ENCODE measurements at regions not wholly inside any gene's neighbourhood (a gene's known extent, or its start where the extent isn't known, plus 50 kb on each side); places are given as distances from the start of the nearest gene placed in this dataset.

GRCh38 chr7:68417002-68417401, 1181.3 kb upstream of the AUTS2 start:
- TF ChIP-seq CTCF (IDR thresholded peaks at IDR 0.05 in 4 of 5, conservative IDR thresholded peaks at IDR 0.05 in 1 of 5) (no peak), POLR2A (IDR thresholded peaks at IDR 0.05) (no peak)
- Histone ChIP-seq H3K36me3 (no peaks in the 10 kb centered on the region), H3K27me3 (no peaks in the 10 kb centered on the region), H3K27ac (no peak overlapping the region), H3K4me1 (no peaks in the 10 kb centered on the region), H3K4me3 (no peak overlapping the region), H3K9me3 (no peaks in the 10 kb centered on the region)
- in situ Hi-C loops (cut with MboI; ENCODE audit: low sequenced_read_pairs in 4 of 4) (no loop called here), intact Hi-C loops (cut with DNase I; ENCODE audit: low total_unique reads) (no loop called here)
- no peak for ATAC-seq
- DNase-seq: no peak

- Histone ChIP-seq H3K27ac (no peak overlapping the region), H3K4me3 (no peak overlapping the region), H3K27me3 (no peaks in the 10 kb centered on the region), H3K9me3 (no peaks in the 10 kb centered on the region), H3K36me3 (no peaks in the 10 kb centered on the region), H3K4me1 (no peaks in the 10 kb centered on the region)
- TF ChIP-seq POLR2A (IDR thresholded peaks at IDR 0.05): no peak
- no peak for TF ChIP-seq CTCF (IDR thresholded peaks at IDR 0.05 in 4 of 5, conservative IDR thresholded peaks at IDR 0.05 in 1 of 5)
- ATAC-seq: no peak
- DNase-seq: no peak
- in situ Hi-C loops (cut with MboI; ENCODE audit: low sequenced_read_pairs in 4 of 4) (no loop called here), intact Hi-C loops (cut with DNase I; ENCODE audit: low total_unique reads) (no loop called here)
Observed at GRCh38 chr7:68417659-68418058, 1180.6 kb upstream of the AUTS2 start.

GRCh38 chr7:68420342-68421192, 1177.7 kb upstream of the AUTS2 start:
- no peaks in the 10 kb centered on the region for H3K36me3 ChIP-seq
- intact Hi-C loops (cut with DNase I; ENCODE audit: low total_unique reads): no loop called here
- H3K27ac ChIP-seq: no peak overlapping the region
- no peak for TF ChIP-seq CTCF (IDR thresholded peaks at IDR 0.05 in 4 of 5, conservative IDR thresholded peaks at IDR 0.05 in 1 of 5)
- no peak for TF ChIP-seq POLR2A (IDR thresholded peaks at IDR 0.05)
- no peak overlapping the region for H3K4me3 ChIP-seq
- DNase-seq (no peak), ATAC-seq (no peak)
- H3K27me3 ChIP-seq: no peaks in the 10 kb centered on the region
- in situ Hi-C loops (cut with MboI; ENCODE audit: low sequenced_read_pairs in 4 of 4): no loop called here
- H3K4me1 ChIP-seq: no peaks in the 10 kb centered on the region
- no peaks in the 10 kb centered on the region for H3K9me3 ChIP-seq

GRCh38 chr7:68421712-68422111, 1176.6 kb upstream of the AUTS2 start:
- intact Hi-C loops (cut with DNase I; ENCODE audit: low total_unique reads) (no loop called here), in situ Hi-C loops (cut with MboI; ENCODE audit: low sequenced_read_pairs in 4 of 4) (no loop called here)
- no peaks in the 10 kb centered on the region for H3K9me3 ChIP-seq
- DNase-seq (no peak), ATAC-seq (no peak)
- no peak overlapping the region for H3K27ac ChIP-seq
- no peak for TF ChIP-seq CTCF (IDR thresholded peaks at IDR 0.05 in 4 of 5, conservative IDR thresholded peaks at IDR 0.05 in 1 of 5)
- H3K4me1 ChIP-seq: no peaks in the 10 kb centered on the region
- no peak overlapping the region for H3K4me3 ChIP-seq
- H3K36me3 ChIP-seq: no peaks in the 10 kb centered on the region
- H3K27me3 ChIP-seq: no peaks in the 10 kb centered on the region

GRCh38 chr7:68422281-68422680, 1176.0 kb upstream of the AUTS2 start:
- DNase-seq: no peak
- Histone ChIP-seq H3K4me1 (no peaks in the 10 kb centered on the region), H3K27me3 (no peaks in the 10 kb centered on the region), H3K9me3 (no peaks in the 10 kb centered on the region), H3K36me3 (no peaks in the 10 kb centered on the region), H3K4me3 (no peak overlapping the region), H3K27ac (no peak overlapping the region)
- intact Hi-C loops (cut with DNase I; ENCODE audit: low total_unique reads) (no loop called here), in situ Hi-C loops (cut with MboI; ENCODE audit: low sequenced_read_pairs in 4 of 4) (no loop called here)
- TF ChIP-seq CTCF (IDR thresholded peaks at IDR 0.05 in 4 of 5, conservative IDR thresholded peaks at IDR 0.05 in 1 of 5): no peak
- no peak for TF ChIP-seq POLR2A (IDR thresholded peaks at IDR 0.05)
- ATAC-seq: no peak

Data from gastrocnemius medialis (tissue), 4 donors.